HFF-Myc (cell line): ENCODE measurements at regions not wholly inside any gene's neighbourhood (a gene's known extent, or its start where the extent isn't known, plus 50 kb on each side); places are given as distances from the start of the nearest gene placed in this dataset.

Experiments
- DNase-seq: peaks from one replicate; pipeline ENCODE4 v3.0.0-alpha.2; 2011; ENCODE audit warnings: low read depth; ENCODE audit errors: extremely low read depth
- H3K4me3 ChIP-seq: replicated peaks from 2 replicates; pipeline ENCODE4 v1.5.1; 2011; ENCODE audit warnings: low read depth, mild to moderate bottlenecking, control low read depth, low read length
- TF ChIP-seq, protein P1 (sequence below): IDR thresholded peaks from 2 replicates; pipeline ENCODE4 v1.5.1; 2012; ENCODE audit warnings: mild to moderate bottlenecking, low read depth, low read length, control low read depth; ENCODE audit errors: missing control alignments

DNA sequence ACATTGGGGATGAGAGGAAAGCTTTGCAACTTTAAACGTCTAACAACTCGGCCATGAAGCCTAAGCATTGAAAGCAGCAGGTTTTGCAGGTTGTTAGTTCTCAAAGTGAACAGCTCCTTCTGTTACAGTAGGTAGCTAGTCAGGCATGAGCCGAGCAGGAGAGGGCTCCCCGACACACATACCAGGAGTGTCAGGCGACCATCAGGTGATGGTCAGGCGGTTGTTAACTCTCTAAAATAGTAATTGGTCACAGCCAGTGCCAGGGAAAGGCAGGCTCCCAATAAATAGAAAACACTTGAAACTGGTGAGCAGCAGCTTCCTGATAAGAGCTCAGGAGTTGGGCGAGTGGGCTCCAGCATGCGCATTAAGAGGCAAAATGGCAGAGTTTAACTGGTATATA is 53.5 kb upstream of the DAPL1 start:
- TF ChIP-seq, protein P1, sequence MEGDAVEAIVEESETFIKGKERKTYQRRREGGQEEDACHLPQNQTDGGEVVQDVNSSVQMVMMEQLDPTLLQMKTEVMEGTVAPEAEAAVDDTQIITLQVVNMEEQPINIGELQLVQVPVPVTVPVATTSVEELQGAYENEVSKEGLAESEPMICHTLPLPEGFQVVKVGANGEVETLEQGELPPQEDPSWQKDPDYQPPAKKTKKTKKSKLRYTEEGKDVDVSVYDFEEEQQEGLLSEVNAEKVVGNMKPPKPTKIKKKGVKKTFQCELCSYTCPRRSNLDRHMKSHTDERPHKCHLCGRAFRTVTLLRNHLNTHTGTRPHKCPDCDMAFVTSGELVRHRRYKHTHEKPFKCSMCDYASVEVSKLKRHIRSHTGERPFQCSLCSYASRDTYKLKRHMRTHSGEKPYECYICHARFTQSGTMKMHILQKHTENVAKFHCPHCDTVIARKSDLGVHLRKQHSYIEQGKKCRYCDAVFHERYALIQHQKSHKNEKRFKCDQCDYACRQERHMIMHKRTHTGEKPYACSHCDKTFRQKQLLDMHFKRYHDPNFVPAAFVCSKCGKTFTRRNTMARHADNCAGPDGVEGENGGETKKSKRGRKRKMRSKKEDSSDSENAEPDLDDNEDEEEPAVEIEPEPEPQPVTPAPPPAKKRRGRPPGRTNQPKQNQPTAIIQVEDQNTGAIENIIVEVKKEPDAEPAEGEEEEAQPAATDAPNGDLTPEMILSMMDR: no peak
- no peak for DNase-seq
- no peak overlapping the region for H3K4me3 ChIP-seq

DNA sequence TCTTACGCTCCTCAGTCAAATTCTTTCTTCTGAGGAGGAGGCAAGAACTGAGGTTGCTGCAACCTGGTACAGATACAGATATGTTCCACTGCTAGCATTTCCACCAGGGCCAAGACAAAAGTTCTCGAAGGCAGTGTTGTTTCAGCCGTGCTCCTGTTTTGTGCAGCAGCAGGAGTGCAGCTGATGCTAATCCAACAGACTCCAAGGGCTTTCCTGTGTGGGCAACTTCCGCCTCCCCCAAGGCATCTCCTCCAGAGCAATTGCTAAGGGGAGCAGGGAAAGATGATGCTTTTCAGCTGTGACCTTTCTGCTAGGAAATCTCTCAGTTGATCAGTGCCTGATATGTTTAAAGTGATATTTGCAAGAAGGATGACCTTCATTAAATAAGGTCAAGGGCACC is 52.6 kb upstream of the DAPL1 start:
- TF ChIP-seq, protein P1: no peak
- no peak overlapping the region for H3K4me3 ChIP-seq
- DNase-seq: no peak

DNA sequence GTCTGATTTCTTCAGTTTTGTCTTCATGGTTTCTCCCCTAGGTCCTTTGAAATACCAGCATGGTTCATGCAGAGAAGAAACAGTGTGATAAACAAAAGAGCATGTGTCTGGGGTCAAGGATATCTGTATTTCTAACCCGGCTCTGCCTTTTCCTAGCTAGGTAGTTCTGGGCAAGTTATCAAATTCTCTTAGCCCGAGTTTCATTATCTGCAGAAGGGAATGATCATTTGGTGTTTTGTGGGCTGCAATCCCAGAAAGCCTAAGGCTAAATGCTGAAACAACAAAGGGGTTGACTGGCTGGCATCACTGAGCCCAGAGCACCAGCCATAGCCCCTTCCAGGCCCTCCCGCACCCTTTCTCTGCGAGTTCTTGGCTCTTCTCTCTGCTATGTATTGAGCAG is 51.7 kb upstream of the DAPL1 start:
- no peak for DNase-seq
- H3K4me3 ChIP-seq: no peak overlapping the region
- TF ChIP-seq, protein P1: no peak

DNA sequence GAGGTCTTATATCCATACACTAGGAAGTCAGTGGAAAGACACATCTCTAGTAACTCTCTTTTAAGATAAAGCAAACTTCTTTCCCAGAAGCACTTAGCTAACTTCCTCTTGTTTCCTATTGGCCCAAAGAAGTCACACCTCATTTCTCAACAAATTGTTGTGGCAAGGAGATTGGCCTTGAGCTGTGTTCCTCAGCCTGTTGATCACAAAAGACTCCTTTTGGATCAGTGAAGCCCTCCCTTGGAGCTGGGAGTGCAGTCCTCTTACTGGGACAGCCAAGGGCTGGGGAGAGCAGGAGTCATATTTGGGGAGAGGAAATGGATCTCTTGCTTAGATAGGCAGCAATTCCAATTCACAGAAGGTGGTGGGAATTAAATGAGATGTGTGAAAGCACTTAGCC is 51.2 kb upstream of the DAPL1 start:
- TF ChIP-seq, protein P1: no peak
- H3K4me3 ChIP-seq: no peak overlapping the region
- DNase-seq: no peak

DNA sequence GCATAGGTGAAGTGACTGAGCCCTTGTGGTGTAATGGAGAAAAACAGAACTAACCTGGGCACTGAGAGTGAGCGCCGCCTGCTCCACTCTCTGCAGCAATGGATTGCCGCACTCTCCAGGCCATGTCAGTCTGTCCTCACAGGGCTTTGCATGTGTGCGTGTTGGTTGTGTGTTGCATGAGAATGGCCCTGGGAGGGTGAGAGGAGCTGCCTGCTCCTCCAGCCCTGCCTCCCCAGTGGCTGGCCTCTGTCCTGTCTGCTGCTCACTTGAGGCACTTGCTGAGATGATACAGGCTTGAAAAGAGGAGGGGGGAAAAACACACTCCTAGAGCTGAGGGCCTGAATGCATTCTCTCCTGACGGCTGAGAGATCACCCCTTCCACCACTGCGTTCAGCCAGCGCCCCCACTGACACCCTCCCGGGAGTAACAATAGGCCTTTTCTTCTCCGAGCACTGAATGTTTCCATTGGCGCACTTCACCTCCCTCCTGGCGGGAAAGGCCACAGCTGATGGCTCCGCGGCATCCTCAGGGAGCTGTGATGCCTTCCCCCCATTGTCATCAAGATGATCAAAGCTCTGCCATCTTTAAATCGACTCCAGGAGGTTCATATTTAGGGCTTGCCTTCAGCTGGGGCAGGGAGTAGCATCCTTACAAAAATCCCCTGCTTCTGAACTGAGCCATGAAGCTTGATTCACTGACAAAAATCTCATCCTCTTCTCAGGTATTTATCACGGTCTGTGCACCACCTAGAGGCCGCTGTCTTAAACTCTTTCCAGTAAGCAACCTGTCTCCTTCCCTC is 49.9 kb upstream of the DAPL1 start:
- no peak for DNase-seq
- H3K4me3 ChIP-seq: no peak overlapping the region
- TF ChIP-seq, protein P1: peak; percentile 60
